Epithelial cell of esophagus (primary cell): ENCODE measurements at regions not wholly inside any gene's neighbourhood (a gene's known extent, or its start where the extent isn't known, plus 50 kb on each side); places are given as distances from the start of the nearest gene placed in this dataset.

Experiments
- DNase-seq: peaks from one replicate; pipeline ENCODE4 v3.0.0; 2010; ENCODE audit warnings: low read depth
- H3K4me3 ChIP-seq: 2 replicates; pipeline ENCODE4 v1.5.1; 2011; ENCODE audit warnings: mild to moderate bottlenecking, low read length, control low read depth
- CTCF ChIP-seq: IDR thresholded peaks from 2 replicates; pipeline ENCODE4 v1.5.1; 2011; ENCODE audit warnings: low read depth, mild to moderate bottlenecking, low read length, control low read depth, inconsistent platforms; ENCODE audit not compliant: insufficient read depth; ENCODE audit errors: missing control alignments

GRCh38 chr5:15993919-15994318 is 185.7 kb downstream of the MARCHF11 start:
- peak; percentile 14 for DNase-seq
- TF ChIP-seq CTCF, result no peak

DNA sequence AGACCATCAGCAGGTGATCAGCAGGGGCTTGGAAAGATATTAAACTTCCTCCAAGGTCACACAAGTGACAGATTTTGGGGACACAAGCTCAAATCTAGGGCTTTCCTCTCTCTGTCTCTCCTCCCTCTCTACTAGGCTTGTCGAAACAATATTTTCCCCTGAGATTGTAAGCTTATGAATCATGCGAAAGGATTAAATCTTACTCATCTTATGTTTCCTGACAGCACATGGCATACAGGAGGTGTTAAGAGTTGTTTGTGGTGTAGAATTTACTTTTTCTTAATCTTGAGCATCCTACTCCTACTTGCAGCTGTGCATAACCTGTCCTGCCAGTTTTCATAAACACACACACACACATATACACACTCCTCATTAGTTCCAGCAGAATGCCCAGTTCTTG is 186.3 kb downstream of the MARCHF11 start:
- peak; percentile 96 for DNase-seq
- no peak for TF ChIP-seq CTCF
- no peak overlapping the region for H3K4me3 ChIP-seq

More at GRCh38 chr5:15993919-15994318, 185.7 kb downstream of the MARCHF11 start:
- no peak overlapping the region for H3K4me3 ChIP-seq

DNA sequence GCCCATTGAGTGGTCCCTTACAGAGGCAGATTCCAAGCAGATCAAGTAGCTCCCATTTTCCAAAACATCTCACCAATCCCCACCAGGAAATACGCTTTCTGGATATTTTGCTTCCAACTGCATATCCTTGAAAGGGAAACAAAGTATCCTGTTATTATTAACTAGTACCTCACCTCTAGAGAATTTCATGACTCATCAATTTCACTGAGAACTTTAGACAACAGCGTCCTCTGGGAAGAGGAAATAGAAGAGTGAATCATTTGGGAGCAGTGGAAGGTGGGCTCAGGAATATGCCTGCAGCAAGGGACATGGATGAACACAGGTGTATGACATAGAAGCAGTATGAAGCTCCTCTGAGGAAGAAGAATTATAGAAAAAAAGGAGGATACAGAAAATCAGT is 186.7 kb downstream of the MARCHF11 start:
- H3K4me3 ChIP-seq, result no peak overlapping the region
- peak; percentile 91 for DNase-seq
- peak; percentile 22 for TF ChIP-seq CTCF

GRCh38 chr5:15991586-15991985 is 188.0 kb downstream of the MARCHF11 start:
- H3K4me3 ChIP-seq, result no peak overlapping the region
- no peak for DNase-seq
- no peak for TF ChIP-seq CTCF
